K562 (cell line): ENCODE measurements at regions not wholly inside any gene's neighbourhood (a gene's known extent, or its start where the extent isn't known, plus 50 kb on each side); places are given as distances from the start of the nearest gene placed in this dataset.

Experiments
- ATAC-seq: fragments of 200-7000 bp; cut with Tn5 transposase; 3 replicates; pipeline ENCODE4 v1.9.1; 2020; ENCODE audit warnings: moderate library complexity
- BruUV-seq: library from RNA; stranded (reverse); fragments of 400-500 nt; replicated peaks from 2 replicates; lab custom pipeline; 2021; lab: Mats Ljungman, UMichigan
- CTCF ChIA-PET: fragments of 300-600 bp; formaldehyde crosslinking; extraction: SDS; loops from one replicate; lab custom pipeline; 2021; ENCODE audit warnings: low intra/inter-chr PET ratio; lab: Yijun Ruan, JAX
- POLR2A ChIA-PET: fragments of 300-600, 350-650 bp; sonication (Branson Sonifier 250); formaldehyde crosslinking; extraction: SDS; loops from one replicate; lab custom pipeline; 2021; ENCODE audit warnings: antibody characterized with exemption, inconsistent platforms; lab: Yijun Ruan, JAX
- DNase-seq, 4 experiments: peaks; one replicate each; pipeline versions ENCODE4 v3.0.0 to v3.0.0-alpha.2; 2011 to 2018; ENCODE audit warnings: low spot score in 3 of 4, mixed read lengths in 3 of 4; ENCODE audit errors: extremely low read depth in 1 of 4
- FAIRE-seq: peaks from 2 replicates; lab custom pipeline; 2011; peaks lifted over from hg19 to GRCh38; lab: Jason Lieb, UNC
- H2AFZ ChIP-seq: 2 replicates; pipeline ENCODE4 v1.6.0; 2011; ENCODE audit warnings: low read depth, low read length, control low read depth, inconsistent platforms
- H3K27ac ChIP-seq: fragments of 200-600 bp; 3 replicates; pipeline ENCODE4 v1.8.0; 2011; ENCODE audit warnings: low read depth, mild to moderate bottlenecking, control low read depth, inconsistent platforms, low read length, moderate library complexity, mixed read lengths; ENCODE audit errors: extremely low read depth
- H3K27me3 ChIP-seq, 2 experiments: fragments of 300-600 bp in 1 of 2; 2 replicates in 1 of 2; 3 replicates in 1 of 2; pipeline versions ENCODE4 v1.6.0 to v1.8.0; 2011; ENCODE audit warnings: inconsistent platforms in 2 of 2, low read length in 2 of 2, mild to moderate bottlenecking in 1 of 2, mixed read lengths in 1 of 2, moderate library complexity in 1 of 2; ENCODE audit not compliant: control insufficient read depth in 2 of 2, insufficient read depth in 2 of 2
- H3K36me3 ChIP-seq: fragments of 300-600 bp; 3 replicates; pipeline ENCODE4 v1.8.0; 2011; ENCODE audit warnings: mild to moderate bottlenecking, low read length, inconsistent platforms; ENCODE audit not compliant: control insufficient read depth, insufficient read depth
- H3K4me1 ChIP-seq, 2 experiments: fragments of 200-600 bp in 1 of 2; replicated peaks in 1 of 2; 2 replicates in 1 of 2; 3 replicates in 1 of 2; pipeline versions ENCODE4 v1.5.1 to v1.8.0; 2011; ENCODE audit warnings: inconsistent platforms in 2 of 2, low read length in 2 of 2, mild to moderate bottlenecking in 1 of 2, mixed read lengths in 1 of 2, moderate library complexity in 1 of 2; ENCODE audit not compliant: control insufficient read depth in 2 of 2, insufficient read depth in 2 of 2
- H3K4me2 ChIP-seq: 2 replicates; pipeline ENCODE4 v1.6.1; 2011; ENCODE audit warnings: low read length, control low read depth, inconsistent platforms, mixed read lengths; ENCODE audit not compliant: insufficient read depth
- H3K4me3 ChIP-seq: fragments of 200-600 bp; sonication (generic), shearing (Covaris generic); 2 replicates; pipeline ENCODE4 v1.5.1; 2016; ENCODE audit warnings: control low read depth, inconsistent platforms
- H3K79me2 ChIP-seq: fragments of 200-600 bp; 3 replicates; pipeline ENCODE4 v1.8.0; 2011; ENCODE audit warnings: low read length, inconsistent platforms; ENCODE audit not compliant: control insufficient read depth, insufficient read depth
- H3K9ac ChIP-seq, 2 experiments: 2 replicates each; pipeline versions ENCODE4 v1.6.0 to v1.6.1; 2011; ENCODE audit warnings: low read depth in 2 of 2, low read length in 2 of 2, control low read depth in 1 of 2, inconsistent platforms in 1 of 2, mild to moderate bottlenecking in 1 of 2, mixed read lengths in 1 of 2; ENCODE audit not compliant: insufficient read depth in 1 of 2
- H3K9me1 ChIP-seq: one replicate; pipeline ENCODE4 v1.6.0; 2011; ENCODE audit warnings: inconsistent platforms, mild to moderate bottlenecking, low read length, moderate library complexity; ENCODE audit not compliant: control insufficient read depth, insufficient read depth
- H3K9me3 ChIP-seq: replicated peaks from 2 replicates; pipeline ENCODE4 v1.5.1; 2011; ENCODE audit warnings: low read depth, low read length, inconsistent platforms; ENCODE audit not compliant: control insufficient read depth, insufficient read depth
- H4K20me1 ChIP-seq: replicated peaks from 2 replicates; pipeline ENCODE4 v1.6.1; 2011; ENCODE audit warnings: low read length, inconsistent platforms, mixed read lengths; ENCODE audit not compliant: control insufficient read depth, insufficient read depth
- ATF7 ChIP-seq: fragments of 450-650 bp; IDR thresholded peaks from 2 replicates; pipeline ENCODE4 v1.7.1; 2014; ENCODE audit warnings: mild to moderate bottlenecking, moderate library complexity
- CBX8 ChIP-seq: fragments of 200-600 bp; sonication (generic); IDR thresholded peaks from 2 replicates; pipeline ENCODE4 v1.6.1; 2012; ENCODE audit warnings: borderline replicate concordance, mixed run types, low read depth, mild to moderate bottlenecking, moderate library complexity, mixed read lengths, low read length, control low read depth, inconsistent platforms; ENCODE audit not compliant: poor library complexity, severe bottlenecking; ENCODE audit errors: extremely low read depth
- CHD7 ChIP-seq: fragments of 200-600 bp; sonication (generic); IDR thresholded peaks from one replicate; pipeline ENCODE4 v1.6.1; 2012; ENCODE audit warnings: mild to moderate bottlenecking, low read depth, low read length, inconsistent platforms
- ZNF696 ChIP-seq: fragments of 250-450 bp; sonication (Bioruptor Pico); conservative IDR thresholded peaks from 2 replicates; pipeline ENCODE4 v1.4.0; 2020; ENCODE audit warnings: mild to moderate bottlenecking, moderate library complexity
- ZNF740 ChIP-seq, 3 experiments: fragments of 200-800 bp in 1 of 3; sonication (Bioruptor generic) in 1 of 3; sonication (generic) in 1 of 3; formaldehyde crosslinking in 1 of 3; IDR thresholded peaks; 2 replicates each; pipeline versions ENCODE4 v1.6.1 to v1.8.0; 2016 to 2022; ENCODE audit warnings: mild to moderate bottlenecking in 2 of 3, missing compliant biosample characterization in 2 of 3, missing genetic modification characterization in 2 of 3, missing genetic modification reagents in 1 of 3
- ZNF766 ChIP-seq: fragments of 200-800 bp; sonication (Bioruptor generic); conservative IDR thresholded peaks from 2 replicates; pipeline ENCODE4 v1.6.1; 2016; ENCODE audit warnings: missing genetic modification characterization, missing compliant biosample characterization
- WGBS: fragments of 100-300 bp; shearing (Covaris generic); methylation state at CpG from one replicate; pipeline ENCODE4 v1.1.6; 2016; ENCODE audit warnings: low coverage, mixed read lengths; ENCODE audit not compliant: insufficient coverage; ENCODE audit errors: missing lambda C conversion rate; 5-methylcytosine and 5-hydroxymethylcytosine counted together
- in situ Hi-C: fragments of 300-500 bp; cut with MboI; formaldehyde crosslinking; loops from 4 replicates; pipeline ENCODE4 v1.15.0; 2018; ENCODE audit warnings: inconsistent platforms, mixed read lengths
- intact Hi-C: fragments of 100-400 bp; cut with micrococcal nuclease; formaldehyde crosslinking; loops from 2 replicates; pipeline ENCODE4 v1.14.2; 2022

- no peak for TF ChIP-seq ZNF766
- TF ChIP-seq, all 486 proteins: peak for 3
Observed at GRCh38 chr11:11016943-11017342, 159.1 kb upstream of the ZBED5 start (continued).

- Histone ChIP-seq H3K4me3 (no peak overlapping the region), H3K27ac (no peak overlapping the region), H3K4me1 (peaks cover 0 to 4% of the 10 kb centered on the region in 2 experiments; a peak in 2 of 5 replicates), H3K4me2 (no peak overlapping the region), H3K9ac (no peak overlapping the region), H3K9me1 (no peaks in the 10 kb centered on the region), H3K27me3 (peaks cover 0 to 12% of the 10 kb centered on the region in 2 experiments; a peak in 2 of 5 replicates), H3K9me3 (no peaks in the 10 kb centered on the region), H3K79me2 (no peaks in the 10 kb centered on the region), H3K36me3 (no peaks in the 10 kb centered on the region), H4K20me1 (no peaks in the 10 kb centered on the region), H2AFZ (no peak overlapping the region)
- in situ Hi-C loops: no loop called here
- CTCF ChIA-PET: interaction anchor here (0.6 kb wide), 1 partner anchor 17 kb away, joined by 3 read pairs; no protein-coding TSS in a partner anchor
- FAIRE-seq (no peak), ATAC-seq (no peak), DNase-seq (no peak)
- POLR2A ChIA-PET: interaction anchor here (0.5 to 1.0 kb wide), 3 partner anchors 207 to 219 kb away, joined by 3 to 7 read pairs (median 3); partner anchors contain the start of gene EIF4G2
- WGBS: 7% methylated on average over 2 of the region's 2 CpGs
- no TSS peak for BruUV-seq
- intact Hi-C loops: no loop called here
- TF ChIP-seq ZNF740 (CRISPR knock-in tag; IDR thresholded peaks at IDR 0.05) (no peak), ZNF740 (tag; IDR thresholded peaks at IDR 0.05) (no peak), CHD7 (no peak), ATF7 (no peak), CBX8 (no peak), ZNF696 (no peak)
Observed at GRCh38 chr11:11016068-11016467, 158.2 kb upstream of the ZBED5 start.
